ENCODE measurements at regions not wholly inside any gene's neighbourhood (a gene's known extent, or its start where the extent isn't known, plus 50 kb on each side); places are given as distances from the start of the nearest gene placed in this dataset.

DNA sequence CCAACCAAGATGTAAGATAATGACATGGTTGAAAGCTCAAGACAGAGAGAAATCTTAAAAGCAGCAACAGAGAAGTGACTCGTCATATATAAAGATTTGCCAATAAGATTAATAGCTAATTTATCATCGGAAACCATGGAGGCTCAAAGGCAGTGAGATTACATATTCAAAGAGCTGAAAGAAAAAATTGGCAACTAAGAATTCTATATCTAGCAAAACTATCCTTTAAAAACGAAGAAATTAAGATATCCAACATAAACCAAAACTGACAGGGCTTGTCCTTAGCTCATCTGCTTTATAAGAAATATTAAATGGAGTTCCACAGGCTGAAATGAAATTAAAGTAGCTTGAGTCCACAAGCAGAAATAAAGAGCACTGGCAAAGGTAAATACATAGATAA is 236.6 kb downstream of the ANAPC1 start:
- Histone ChIP-seq H3K9me2 (replicated peaks; ENCODE audit: low read depth, low read length) (no peaks in the 10 kb centered on the region), H3K79me2 (ENCODE audit: insufficient read depth, low read length) (no peaks in the 10 kb centered on the region), H2AFZ (ENCODE audit: low read length) (no peak overlapping the region), H3K27me3 (ENCODE audit: insufficient read depth, low read length, poor library complexity, severe bottlenecking) (no peaks in the 10 kb centered on the region), H3K4me3 (ENCODE audit: low read length, poor library complexity, severe bottlenecking) (no peak overlapping the region), H3K36me3 (ENCODE audit: insufficient read depth, low read length) (no peaks in the 10 kb centered on the region), H3F3A (ENCODE audit: low read depth) (no peaks in the 10 kb centered on the region), H4K20me1 (ENCODE audit: insufficient read depth, low read length, poor library complexity, severe bottlenecking) (no peaks in the 10 kb centered on the region), H3K4me1 (ENCODE audit: insufficient read depth, low read length, poor library complexity, severe bottlenecking) (no peaks in the 10 kb centered on the region), H3K9ac (ENCODE audit: low read depth, low read length, poor library complexity, severe bottlenecking) (no peak overlapping the region), H3K4me2 (ENCODE audit: low read depth, low read length, poor library complexity, severe bottlenecking) (no peak overlapping the region), H3K9me3 (ENCODE audit: insufficient read depth, low read depth, low read length) (no peaks in the 10 kb centered on the region)
- TF ChIP-seq CTCF (conservative IDR thresholded peaks at IDR 0.05; ENCODE audit: low read length) (no peak), EZH2phosphoT487 (IDR thresholded peaks at IDR 0.05; ENCODE audit: borderline replicate concordance) (no peak)

DNA sequence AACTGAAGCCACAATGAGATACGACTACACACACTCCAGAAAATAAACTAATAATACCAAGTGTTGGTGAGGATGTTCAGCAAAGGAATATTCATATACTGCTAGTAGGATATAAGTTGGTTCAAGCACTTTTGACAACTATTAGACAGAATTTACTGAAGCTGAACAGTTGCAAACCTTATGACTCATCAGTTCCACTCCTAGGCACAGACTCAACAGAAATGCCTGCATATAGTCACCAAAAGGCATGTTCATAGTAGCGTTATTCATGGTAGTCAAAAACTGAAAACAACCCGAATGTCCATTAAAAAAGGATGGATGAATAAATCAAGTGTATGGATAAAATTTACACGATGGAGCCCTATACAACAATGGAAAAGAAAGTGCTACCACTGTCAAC is 232.0 kb downstream of the ANAPC1 start:
- Histone ChIP-seq H2AFZ (ENCODE audit: low read length) (no peak overlapping the region), H3K27me3 (ENCODE audit: insufficient read depth, low read length, poor library complexity, severe bottlenecking) (no peaks in the 10 kb centered on the region), H3K4me2 (ENCODE audit: low read depth, low read length, poor library complexity, severe bottlenecking) (no peak overlapping the region), H3F3A (ENCODE audit: low read depth) (no peaks in the 10 kb centered on the region), H3K4me3 (ENCODE audit: low read length, poor library complexity, severe bottlenecking) (no peak overlapping the region), H3K36me3 (ENCODE audit: insufficient read depth, low read length) (no peaks in the 10 kb centered on the region), H3K4me1 (ENCODE audit: insufficient read depth, low read length, poor library complexity, severe bottlenecking) (no peaks in the 10 kb centered on the region), H3K79me2 (ENCODE audit: insufficient read depth, low read length) (no peaks in the 10 kb centered on the region), H4K20me1 (ENCODE audit: insufficient read depth, low read length, poor library complexity, severe bottlenecking) (no peaks in the 10 kb centered on the region), H3K9me2 (replicated peaks; ENCODE audit: low read depth, low read length) (no peaks in the 10 kb centered on the region), H3K9ac (ENCODE audit: low read depth, low read length, poor library complexity, severe bottlenecking) (no peak overlapping the region), H3K9me3 (ENCODE audit: insufficient read depth, low read depth, low read length) (no peaks in the 10 kb centered on the region)
- TF ChIP-seq EZH2phosphoT487 (IDR thresholded peaks at IDR 0.05; ENCODE audit: borderline replicate concordance) (no peak), CTCF (conservative IDR thresholded peaks at IDR 0.05; ENCODE audit: low read length) (no peak)

- no peak overlapping the region for H3K4me2 ChIP-seq (ENCODE audit: low read depth, low read length, poor library complexity, severe bottlenecking)
- no peaks in the 10 kb centered on the region for H3F3A ChIP-seq (ENCODE audit: low read depth)
- H3K36me3 ChIP-seq (ENCODE audit: insufficient read depth, low read length): no peaks in the 10 kb centered on the region
- TF ChIP-seq EZH2phosphoT487 (IDR thresholded peaks at IDR 0.05; ENCODE audit: borderline replicate concordance) (no peak), CTCF (conservative IDR thresholded peaks at IDR 0.05; ENCODE audit: low read length) (no peak)
- no peak overlapping the region for H3K4me3 ChIP-seq (ENCODE audit: low read length, poor library complexity, severe bottlenecking)
- no peak overlapping the region for H2AFZ ChIP-seq (ENCODE audit: low read length)
- no peaks in the 10 kb centered on the region for H3K9me2 ChIP-seq (replicated peaks; ENCODE audit: low read depth, low read length)
- H3K9ac ChIP-seq (ENCODE audit: low read depth, low read length, poor library complexity, severe bottlenecking): no peak overlapping the region
- no peaks in the 10 kb centered on the region for H3K4me1 ChIP-seq (ENCODE audit: insufficient read depth, low read length, poor library complexity, severe bottlenecking)
- no peaks in the 10 kb centered on the region for H3K9me3 ChIP-seq (ENCODE audit: insufficient read depth, low read depth, low read length)
- no peaks in the 10 kb centered on the region for H3K27me3 ChIP-seq (ENCODE audit: insufficient read depth, low read length, poor library complexity, severe bottlenecking)
- H3K79me2 ChIP-seq (ENCODE audit: insufficient read depth, low read length): no peaks in the 10 kb centered on the region
- H4K20me1 ChIP-seq (ENCODE audit: insufficient read depth, low read length, poor library complexity, severe bottlenecking): no peaks in the 10 kb centered on the region
Measured at GRCh38 chr2:111652681-111653080, 231.3 kb downstream of the ANAPC1 start.
